ENCODE measurements at regions not wholly inside any gene's neighbourhood (a gene's known extent, or its start where the extent isn't known, plus 50 kb on each side); places are given as distances from the start of the nearest gene placed in this dataset.

DNA sequence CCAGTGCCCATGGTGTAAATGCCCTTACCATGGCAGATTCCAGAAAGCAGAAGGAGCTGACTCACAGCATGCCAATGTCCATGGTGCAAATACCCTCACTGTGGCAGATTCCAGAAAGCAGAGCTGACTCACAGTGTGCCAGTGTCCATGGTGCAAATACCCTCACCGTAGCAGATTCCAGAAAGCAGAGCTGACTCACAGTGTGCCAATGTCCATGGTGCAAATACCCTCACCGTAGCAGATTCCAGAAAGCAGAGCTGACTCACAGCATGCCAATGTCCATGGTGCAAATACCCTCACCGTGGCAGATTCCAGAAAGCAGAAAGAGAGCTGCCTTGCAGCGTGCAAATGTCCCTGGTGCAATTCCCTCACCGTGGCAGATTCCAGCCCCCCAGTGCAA lies 163.8 kb upstream of the SOX1 start:
- Mint-ChIP-seq H3K9me3 (peaks cover 2 to 6% of the 10 kb centered on the region in 2 donors), H3K27me3 (no peaks in the 10 kb centered on the region), H3K36me3 (ENCODE audit: insufficient read depth) (no peaks in the 10 kb centered on the region), H3K4me1 (ENCODE audit: low read depth in 2 of 2) (no peaks in the 10 kb centered on the region), H3K27ac (no peak overlapping the region), H3K4me3 (no peak overlapping the region)
- ATAC-seq (replicated peaks) (no peak), DNase-seq (no peak)

DNA sequence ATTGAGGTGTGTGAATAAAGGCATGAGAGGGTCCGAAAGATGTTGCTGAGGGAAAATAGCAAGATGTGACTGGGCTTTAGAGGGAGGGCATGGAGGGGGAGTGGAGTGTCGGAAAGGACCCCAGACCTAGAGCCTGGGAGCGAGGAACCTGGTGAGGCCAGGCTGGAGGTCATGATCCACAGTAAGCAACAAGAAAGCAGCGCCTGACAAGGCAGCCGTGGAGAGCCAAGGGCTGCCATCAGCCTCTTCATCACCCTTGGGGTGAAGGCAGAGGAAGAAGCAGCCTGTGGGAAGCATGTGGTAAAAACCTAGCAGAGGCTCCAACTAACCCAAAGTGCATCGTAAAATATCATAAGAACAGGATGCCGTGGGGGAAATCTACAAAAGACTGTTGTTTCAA lies 162.8 kb upstream of the SOX1 start:
- Mint-ChIP-seq H3K4me1 (ENCODE audit: low read depth in 2 of 2) (no peaks in the 10 kb centered on the region), H3K27me3 (no peaks in the 10 kb centered on the region), H3K27ac (no peak overlapping the region), H3K36me3 (ENCODE audit: insufficient read depth) (peaks cover 3% of the 10 kb centered on the region), H3K4me3 (no peak overlapping the region), H3K9me3 (peaks cover 2 to 6% of the 10 kb centered on the region in 2 donors)
- no peak for DNase-seq
- ATAC-seq (replicated peaks) = no peak

DNA sequence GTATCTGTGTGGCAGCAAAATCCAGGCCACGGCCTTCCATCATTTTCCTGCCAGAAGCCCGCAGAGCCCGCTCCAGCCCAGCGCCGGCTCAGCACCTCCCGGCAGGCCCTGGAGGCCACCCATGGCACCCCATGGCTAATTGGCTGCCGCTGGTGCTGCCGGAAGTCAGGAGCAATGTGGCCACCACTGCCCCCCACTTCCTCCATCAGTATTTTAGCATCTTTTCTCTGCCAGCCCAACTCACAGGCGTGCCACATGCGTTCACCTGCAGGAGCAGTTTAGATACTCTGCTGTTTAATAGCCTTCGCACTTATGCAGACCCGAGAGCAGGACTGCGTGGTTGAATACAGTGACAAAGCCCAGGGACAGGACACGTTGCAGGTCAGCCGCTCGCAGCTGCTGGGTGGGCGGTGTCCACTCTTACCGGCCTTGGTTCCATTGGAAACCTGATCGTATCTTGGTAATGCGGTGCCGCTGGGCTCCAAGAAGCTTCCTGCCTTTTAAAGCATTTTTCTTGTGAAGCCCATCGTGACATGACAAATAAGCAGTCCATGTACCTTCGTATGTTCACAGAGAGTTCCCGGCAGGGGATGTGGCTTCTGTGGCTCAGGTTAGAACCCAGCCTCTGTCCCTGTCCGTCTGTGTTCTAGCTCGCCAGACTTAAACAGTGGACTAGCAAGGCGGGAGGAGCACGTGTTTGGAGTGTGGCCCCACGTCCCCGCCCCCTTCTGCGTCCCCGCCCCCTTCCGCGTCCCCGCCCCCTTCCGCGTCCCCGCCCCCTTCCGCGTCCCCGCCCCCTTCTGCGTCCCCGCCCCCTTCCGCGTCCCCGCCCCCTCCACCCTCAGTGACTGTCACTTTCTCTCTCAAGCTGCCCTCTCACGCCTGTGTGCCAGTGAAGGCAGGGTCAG lies 162.0 kb upstream of the SOX1 start:
- H3K36me3 Mint-ChIP-seq (ENCODE audit: insufficient read depth) = peaks cover 3% of the 10 kb centered on the region
- H3K9me3 Mint-ChIP-seq = peaks cover 2 to 6% of the 10 kb centered on the region in 2 donors
- no peak overlapping the region for H3K4me3 Mint-ChIP-seq
- ATAC-seq (replicated peaks) (no peak), DNase-seq (no peak)
- no peaks in the 10 kb centered on the region for H3K4me1 Mint-ChIP-seq (ENCODE audit: low read depth in 2 of 2)
- H3K27me3 Mint-ChIP-seq = no peaks in the 10 kb centered on the region
- no peak overlapping the region for H3K27ac Mint-ChIP-seq

DNA sequence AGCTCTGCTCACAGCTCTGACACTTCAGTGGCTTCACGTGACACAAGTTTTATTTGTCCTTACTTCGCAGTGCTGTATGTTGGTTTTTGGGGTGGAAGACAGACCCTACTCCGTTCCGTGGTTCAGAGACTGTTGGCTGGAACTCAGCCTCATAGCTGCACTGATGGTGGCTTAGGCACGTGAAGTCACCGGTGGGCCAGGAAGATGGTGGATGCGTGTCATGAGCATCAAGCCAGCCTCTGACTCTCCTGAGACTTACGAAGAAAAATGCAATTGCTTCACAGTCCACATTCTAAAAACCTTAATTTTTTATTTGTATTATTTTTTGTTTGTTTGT lies 161.4 kb upstream of the SOX1 start:
- no peak overlapping the region for H3K4me3 Mint-ChIP-seq
- ATAC-seq (replicated peaks) (no peak), DNase-seq (no peak)
- no peaks in the 10 kb centered on the region for H3K27me3 Mint-ChIP-seq
- no peaks in the 10 kb centered on the region for H3K4me1 Mint-ChIP-seq (ENCODE audit: low read depth in 2 of 2)
- H3K36me3 Mint-ChIP-seq (ENCODE audit: insufficient read depth) = peaks cover 3% of the 10 kb centered on the region
- no peak overlapping the region for H3K27ac Mint-ChIP-seq
- peaks cover 2 to 6% of the 10 kb centered on the region in 2 donors for H3K9me3 Mint-ChIP-seq

DNA sequence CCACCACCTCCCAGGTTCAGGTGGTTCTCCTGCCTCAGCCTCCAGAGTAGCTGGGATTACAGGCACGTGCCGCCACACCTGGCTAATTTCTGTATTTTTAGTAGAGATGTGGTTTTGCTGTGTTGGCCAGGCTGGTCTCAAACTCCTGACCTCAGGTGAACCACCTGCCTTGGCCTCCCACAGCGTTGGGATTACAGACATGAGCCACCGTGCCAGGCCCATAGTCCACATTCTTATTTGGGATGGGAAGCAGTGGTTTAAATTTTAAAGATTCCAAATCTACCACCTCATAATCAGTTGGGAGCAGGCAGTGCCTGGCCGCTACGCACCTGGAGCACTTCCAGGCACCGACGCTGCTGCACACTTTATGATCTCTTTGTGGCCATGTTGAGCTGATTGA lies 160.6 kb upstream of the SOX1 start:
- Mint-ChIP-seq H3K9me3 (peaks cover 2 to 6% of the 10 kb centered on the region in 2 donors), H3K27ac (no peak overlapping the region), H3K27me3 (no peaks in the 10 kb centered on the region), H3K4me3 (no peak overlapping the region), H3K4me1 (ENCODE audit: low read depth in 2 of 2) (no peaks in the 10 kb centered on the region), H3K36me3 (ENCODE audit: insufficient read depth) (peaks cover 3% of the 10 kb centered on the region)
- DNase-seq (no peak), ATAC-seq (replicated peaks) (no peak)

DNA sequence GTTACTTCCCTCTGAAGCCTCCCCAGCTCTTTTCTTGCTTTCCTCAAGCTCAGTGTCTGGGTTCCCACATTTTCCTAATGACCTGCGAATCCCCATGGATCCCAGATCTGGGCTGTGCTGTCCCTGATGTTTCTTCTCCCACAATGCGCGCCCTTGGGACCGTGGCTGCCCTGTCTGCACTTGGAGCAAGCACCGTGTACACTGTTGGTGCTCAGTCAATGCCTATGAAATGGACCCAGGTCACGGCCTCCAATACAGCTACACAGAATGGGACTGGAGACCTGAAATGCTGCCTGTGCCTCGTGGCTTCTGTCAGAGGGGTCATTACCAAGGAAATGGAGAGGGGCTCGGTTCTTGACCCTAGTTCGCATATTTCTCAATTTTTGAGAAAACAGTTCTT lies 160.1 kb upstream of the SOX1 start:
- ATAC-seq (replicated peaks) = no peak
- H3K4me1 Mint-ChIP-seq (ENCODE audit: low read depth in 2 of 2) = no peaks in the 10 kb centered on the region
- H3K9me3 Mint-ChIP-seq = peaks cover 2 to 6% of the 10 kb centered on the region in 2 donors

DNA sequence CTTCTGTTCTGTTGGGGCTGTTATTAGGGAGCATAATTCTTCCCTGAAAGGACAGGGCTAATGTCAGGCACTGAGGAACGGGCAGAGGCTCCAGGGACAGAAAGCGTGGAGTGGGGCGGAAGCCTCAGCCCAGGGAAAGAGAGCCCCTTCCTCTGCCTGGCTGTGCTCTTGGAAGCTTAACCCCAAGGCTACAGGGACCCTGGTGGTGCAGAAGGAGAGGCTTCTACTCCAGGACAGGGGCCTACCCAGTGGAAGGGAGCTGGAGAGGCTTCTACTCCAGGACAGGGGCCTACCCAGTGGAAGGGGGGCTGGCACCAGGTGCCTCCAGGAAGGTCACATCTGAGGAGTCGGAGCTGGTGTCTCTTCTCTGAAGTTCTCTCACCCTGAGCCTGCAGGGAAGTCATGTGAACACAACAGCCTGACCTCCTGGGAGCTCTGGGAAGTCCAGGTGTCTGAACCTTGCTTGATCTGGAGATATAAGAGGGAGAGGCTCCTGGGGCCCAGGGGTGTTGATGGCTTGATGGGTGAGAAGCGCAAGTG lies 159.5 kb upstream of the SOX1 start:
- DNase-seq (no peak), ATAC-seq (replicated peaks) (no peak)
- Mint-ChIP-seq H3K4me1 (ENCODE audit: low read depth in 2 of 2) (no peaks in the 10 kb centered on the region), H3K9me3 (peaks cover 2 to 6% of the 10 kb centered on the region in 2 donors), H3K27ac (no peak overlapping the region), H3K4me3 (no peak overlapping the region), H3K36me3 (ENCODE audit: insufficient read depth) (peaks cover 7% of the 10 kb centered on the region), H3K27me3 (peaks cover 0 to 3% of the 10 kb centered on the region in 2 donors)

More for the DNA sequence above, 160.1 kb upstream of the SOX1 start:
- Mint-ChIP-seq H3K27me3 (no peaks in the 10 kb centered on the region), H3K36me3 (ENCODE audit: insufficient read depth) (peaks cover 3% of the 10 kb centered on the region), H3K4me3 (no peak overlapping the region), H3K27ac (no peak overlapping the region)
- no peak for DNase-seq

DNA sequence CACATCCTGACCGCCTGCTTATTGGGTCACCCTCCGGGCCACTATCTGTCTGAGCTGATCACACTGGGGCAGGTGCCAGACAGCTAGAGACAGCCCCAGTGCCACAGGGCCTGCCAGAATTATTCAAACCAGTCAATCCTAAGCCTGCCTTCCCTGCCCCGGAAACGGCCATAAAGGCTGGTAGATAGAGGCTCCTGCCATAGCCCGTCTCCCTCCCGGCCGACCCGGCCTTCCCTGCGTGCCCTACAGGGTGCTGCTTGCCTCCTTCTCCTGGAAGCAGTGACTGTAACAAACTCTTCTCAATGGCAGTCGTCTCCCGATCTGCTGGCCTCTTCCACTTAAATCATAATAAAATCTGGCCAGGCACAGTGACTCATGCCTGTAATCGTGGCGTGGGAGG lies 158.6 kb upstream of the SOX1 start:
- Mint-ChIP-seq H3K27ac (no peak overlapping the region), H3K4me3 (no peak overlapping the region), H3K4me1 (ENCODE audit: low read depth in 2 of 2) (no peaks in the 10 kb centered on the region), H3K9me3 (peaks cover 2 to 6% of the 10 kb centered on the region in 2 donors), H3K36me3 (ENCODE audit: insufficient read depth) (peaks cover 7% of the 10 kb centered on the region), H3K27me3 (peaks cover 0 to 7% of the 10 kb centered on the region in 2 donors)
- ATAC-seq (replicated peaks) (no peak), DNase-seq (no peak)

DNA sequence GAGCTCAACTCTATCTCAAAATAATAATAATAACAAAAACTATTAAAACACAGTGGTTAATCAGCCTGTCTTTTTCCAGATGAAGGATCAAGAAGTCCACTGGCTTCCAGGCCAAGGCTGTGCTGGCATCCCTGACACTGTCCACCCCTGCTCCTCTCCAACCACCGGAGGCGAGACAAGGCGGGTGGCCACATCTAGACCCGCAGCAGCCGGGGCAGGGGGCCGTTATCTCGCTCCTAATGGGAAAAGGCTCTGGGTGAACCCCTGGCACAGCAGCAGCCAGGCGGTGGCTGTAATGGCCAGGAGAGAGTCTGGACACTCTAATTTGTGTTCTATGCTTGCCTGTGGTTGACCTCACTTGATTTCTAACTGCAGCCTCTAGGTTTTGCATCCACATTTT lies 158.0 kb upstream of the SOX1 start:
- ATAC-seq (replicated peaks) = no peak
- H3K4me3 Mint-ChIP-seq = no peak overlapping the region
- DNase-seq = no peak
- peaks cover 7% of the 10 kb centered on the region for H3K36me3 Mint-ChIP-seq (ENCODE audit: insufficient read depth)
- peaks cover 0 to 7% of the 10 kb centered on the region in 2 donors for H3K27me3 Mint-ChIP-seq
- no peak overlapping the region for H3K27ac Mint-ChIP-seq
- H3K4me1 Mint-ChIP-seq (ENCODE audit: low read depth in 2 of 2) = no peaks in the 10 kb centered on the region
- peaks cover 2 to 6% of the 10 kb centered on the region in 2 donors for H3K9me3 Mint-ChIP-seq

DNA sequence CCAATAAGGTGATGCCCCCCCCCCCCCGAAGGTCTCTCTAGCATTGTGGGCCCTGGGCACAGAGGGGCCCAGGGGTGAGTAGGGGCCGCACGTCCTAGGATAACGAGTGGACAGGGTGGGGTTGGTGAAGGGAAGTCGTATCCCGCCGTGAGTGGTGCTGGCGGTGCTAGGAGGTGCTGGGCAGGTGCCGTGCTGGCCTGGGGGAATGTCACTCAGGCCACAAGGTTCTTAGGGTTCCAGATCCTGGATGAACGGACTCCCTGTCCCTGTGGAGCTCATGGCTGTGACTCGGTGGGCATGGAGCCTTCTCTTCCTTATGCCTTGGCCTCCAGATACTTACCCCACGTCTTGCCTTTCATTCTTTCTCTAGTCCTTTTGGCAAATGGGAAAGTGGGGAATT lies 157.4 kb upstream of the SOX1 start:
- Mint-ChIP-seq H3K4me3 (no peak overlapping the region), H3K27ac (no peak overlapping the region), H3K4me1 (ENCODE audit: low read depth in 2 of 2) (no peaks in the 10 kb centered on the region), H3K27me3 (peaks cover 0 to 7% of the 10 kb centered on the region in 2 donors), H3K36me3 (ENCODE audit: insufficient read depth) (peaks cover 7% of the 10 kb centered on the region), H3K9me3 (peaks cover 2 to 6% of the 10 kb centered on the region in 2 donors)
- ATAC-seq (replicated peaks) (no peak), DNase-seq (no peak)

DNA sequence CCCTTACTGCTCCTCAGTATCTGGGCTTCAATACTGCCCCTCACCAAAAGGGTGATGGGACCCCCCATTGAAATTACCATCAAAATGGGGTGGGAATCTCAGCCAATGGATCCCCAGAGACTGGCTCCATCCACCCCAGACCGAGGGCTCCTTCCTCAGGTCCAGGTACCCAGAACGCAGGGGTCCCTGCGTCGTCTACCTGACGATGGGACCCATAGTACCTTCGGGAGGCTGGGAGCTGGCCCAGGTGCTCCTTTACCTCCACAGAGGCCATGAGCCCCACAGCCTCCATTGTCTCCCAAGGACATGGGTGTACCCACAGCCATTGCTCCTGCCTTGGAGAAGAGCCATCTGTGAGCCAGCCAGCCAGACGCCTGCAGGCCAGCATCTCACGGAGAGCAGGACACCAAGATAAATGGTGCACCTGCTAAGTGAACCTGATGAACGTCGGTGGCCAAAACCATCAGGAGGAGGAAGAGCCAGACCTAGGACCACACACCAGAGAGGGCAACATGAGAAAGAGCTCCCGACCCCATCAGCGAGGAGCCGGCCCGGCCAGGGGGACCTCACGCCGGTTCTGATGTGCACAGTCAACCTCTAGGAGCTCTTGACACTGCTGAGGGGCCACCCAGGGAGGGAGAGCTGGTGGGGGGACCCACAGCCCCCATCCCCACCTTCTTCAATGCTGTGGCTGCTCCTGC lies 156.8 kb upstream of the SOX1 start:
- H3K27me3 Mint-ChIP-seq = peaks cover 0 to 7% of the 10 kb centered on the region in 2 donors

DNA sequence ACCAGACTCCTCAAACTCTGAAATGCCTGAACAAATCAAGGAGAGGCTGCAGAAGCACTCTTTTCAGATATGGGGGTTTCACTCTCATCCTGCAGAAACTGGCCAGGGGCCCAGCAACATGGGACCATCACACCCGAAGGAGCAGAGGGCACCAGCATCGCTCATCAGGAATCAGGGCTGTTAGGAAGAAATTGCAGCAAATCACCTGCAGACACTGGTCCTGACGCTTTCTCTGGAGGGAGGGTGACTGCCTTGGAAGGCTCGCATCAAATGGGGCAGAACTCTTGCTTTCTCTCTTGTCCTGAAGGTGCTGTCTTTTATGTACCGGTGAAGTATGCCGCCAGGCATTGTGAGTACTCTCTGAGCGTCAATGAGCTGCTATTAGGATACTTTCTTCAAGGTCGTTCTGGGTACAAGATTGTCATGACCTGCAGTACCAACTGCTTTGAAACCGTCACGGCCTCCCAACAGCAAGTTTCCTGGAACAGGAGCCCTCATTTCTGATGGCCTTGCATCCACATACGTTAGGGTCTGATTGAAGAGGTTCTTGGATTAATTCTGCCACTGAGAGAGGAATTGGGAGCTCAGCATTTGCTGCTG lies 155.7 kb upstream of the SOX1 start:
- Mint-ChIP-seq H3K36me3 (ENCODE audit: insufficient read depth) (peaks cover 9% of the 10 kb centered on the region), H3K4me1 (ENCODE audit: low read depth in 2 of 2) (no peaks in the 10 kb centered on the region), H3K9me3 (no peaks in the 10 kb centered on the region), H3K4me3 (no peak overlapping the region), H3K27ac (no peak overlapping the region), H3K27me3 (peaks cover 0 to 7% of the 10 kb centered on the region in 2 donors)
- DNase-seq (no peak), ATAC-seq (replicated peaks) (no peak)

More for the DNA sequence above, 156.8 kb upstream of the SOX1 start:
- Mint-ChIP-seq H3K9me3 (peaks cover 2 to 6% of the 10 kb centered on the region in 2 donors), H3K4me3 (no peak overlapping the region), H3K27ac (no peak overlapping the region), H3K36me3 (ENCODE audit: insufficient read depth) (peaks cover 7% of the 10 kb centered on the region), H3K4me1 (ENCODE audit: low read depth in 2 of 2) (no peaks in the 10 kb centered on the region)
- ATAC-seq (replicated peaks) (no peak), DNase-seq (no peak)

DNA sequence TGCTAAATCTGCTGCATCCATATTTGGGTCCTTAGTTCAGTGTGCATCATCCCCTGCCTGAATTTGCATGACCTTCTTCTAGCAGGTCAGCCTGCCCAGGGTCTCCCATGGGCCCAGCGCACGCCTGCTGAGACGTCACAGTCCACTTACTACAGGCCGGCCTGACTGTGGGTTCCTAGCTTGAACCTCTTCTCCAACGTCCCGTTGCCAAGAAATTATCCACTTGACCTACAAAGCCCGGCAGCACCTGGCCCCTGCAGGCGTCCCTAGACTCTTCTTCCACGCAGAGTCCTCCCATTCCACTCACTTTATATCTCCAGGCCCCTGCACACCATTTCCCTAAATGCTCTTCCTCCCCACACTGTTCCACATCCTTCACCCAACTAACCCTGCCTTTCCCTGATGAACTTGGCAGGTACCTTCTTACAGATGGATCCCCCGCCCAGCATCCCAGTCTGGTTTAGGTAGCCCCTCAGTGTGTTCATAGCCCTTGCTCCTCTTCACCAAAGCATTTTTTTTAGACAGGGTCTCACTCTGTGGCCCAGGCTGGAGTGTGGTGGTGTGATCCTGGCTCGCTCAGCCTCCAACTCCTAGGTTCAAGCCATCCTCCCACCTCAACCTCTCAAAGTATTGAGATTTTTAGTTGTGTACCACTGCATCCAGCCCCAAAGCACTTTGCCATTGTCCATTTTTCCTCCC lies 155.0 kb upstream of the SOX1 start:
- Mint-ChIP-seq H3K36me3 (ENCODE audit: insufficient read depth) (peaks cover 9% of the 10 kb centered on the region), H3K27ac (no peak overlapping the region), H3K9me3 (no peaks in the 10 kb centered on the region), H3K27me3 (peaks cover 0 to 8% of the 10 kb centered on the region in 2 donors), H3K4me3 (no peak overlapping the region), H3K4me1 (ENCODE audit: low read depth in 2 of 2) (no peaks in the 10 kb centered on the region)
- ATAC-seq (replicated peaks) = no peak
- DNase-seq = no peak

Measured in effector memory CD8-positive, alpha-beta T cell (primary cell).